H1 (cell line): ENCODE measurements at regions not wholly inside any gene's neighbourhood (a gene's known extent, or its start where the extent isn't known, plus 50 kb on each side); places are given as distances from the start of the nearest gene placed in this dataset.

Source experiments
- BCL11A ChIP-seq, 2 experiments: IDR thresholded peaks; one replicate each; pipeline ENCODE4 v1.6.1; 2011; ENCODE audit warnings: low read depth in 2 of 2, low read length in 2 of 2, mild to moderate bottlenecking in 2 of 2
- CTCF ChIP-seq, 3 experiments: IDR thresholded peaks; 1 replicate in 2 of 3; 2 replicates in 1 of 3; pipeline versions ENCODE4 v1.5.1 to v1.6.1; 2011; ENCODE audit warnings: low read length in 3 of 3, mild to moderate bottlenecking in 3 of 3, inconsistent platforms in 2 of 3, low read depth in 1 of 3, moderate library complexity in 1 of 3; ENCODE audit not compliant: insufficient read depth in 1 of 3; ENCODE audit errors: control extremely low read depth in 1 of 3
- KDM1A ChIP-seq: fragments of 200-600, 300-600 bp; sonication (generic); IDR thresholded peaks from 2 replicates; pipeline ENCODE4 v1.7.1; 2016; ENCODE audit warnings: mild to moderate bottlenecking, low read length, borderline replicate concordance
- POLR2A ChIP-seq, 2 experiments: IDR thresholded peaks; 1 replicate in 1 of 2; 2 replicates in 1 of 2; pipeline ENCODE4 v1.6.1; 2011; ENCODE audit warnings: low read depth in 2 of 2, low read length in 2 of 2, mild to moderate bottlenecking in 2 of 2; ENCODE audit errors: control extremely low read depth in 1 of 2
- TAF1 ChIP-seq: IDR thresholded peaks from 2 replicates; pipeline ENCODE4 v1.6.1; 2011; ENCODE audit warnings: mild to moderate bottlenecking, low read depth, low read length
- TAF7 ChIP-seq: optimal IDR thresholded peaks from 2 replicates; pipeline ENCODE3; 2011; ENCODE audit warnings: low read depth, mild to moderate bottlenecking, inconsistent platforms, low read length, moderate library complexity, borderline replicate concordance

GRCh38 chr6:95923518-95923917, 92.3 kb upstream of the FUT9 start:
- TF ChIP-seq POLR2A (IDR thresholded peaks at IDR 0.05; ENCODE audit: control extremely low read depth in 1 of 2, low read depth in 2 of 2, low read length in 2 of 2), result no peak
- no peak for TF ChIP-seq TAF7
- TF ChIP-seq CTCF (IDR thresholded peaks at IDR 0.05; ENCODE audit: control extremely low read depth in 1 of 3, insufficient read depth in 1 of 3, low read depth in 1 of 3, low read length in 3 of 3), result peak; percentile 54 to 66 (median 66)
- no peak for TF ChIP-seq TAF1
- no peak for TF ChIP-seq BCL11A (IDR thresholded peaks at IDR 0.05; ENCODE audit: low read depth in 2 of 2, low read length in 2 of 2)
- TF ChIP-seq KDM1A, result no peak
